ENCODE measurements at regions not wholly inside any gene's neighbourhood (a gene's known extent, or its start where the extent isn't known, plus 50 kb on each side); places are given as distances from the start of the nearest gene placed in this dataset.

DNA sequence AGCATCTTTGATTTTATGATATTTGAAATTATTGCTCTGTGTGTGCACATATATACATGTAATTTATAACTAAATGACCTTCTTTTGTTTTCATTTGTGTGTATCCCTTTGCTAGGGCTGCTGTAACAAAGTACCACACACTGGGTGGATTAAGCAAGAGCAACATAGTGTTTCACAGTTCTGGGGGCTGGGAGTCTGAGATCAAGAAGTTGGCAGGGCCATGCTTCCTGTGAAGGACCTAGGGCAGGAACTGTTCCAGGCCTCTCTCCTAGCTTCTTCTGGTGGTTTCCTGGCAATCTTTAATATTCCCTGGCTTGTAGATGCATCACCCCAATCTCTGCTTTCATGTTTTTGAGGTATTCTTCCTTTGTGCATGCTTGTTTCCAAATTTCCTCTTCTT is 1043.9 kb downstream of the TSN start:
- peaks cover 7% of the 10 kb centered on the region for H3K36me3 Mint-ChIP-seq
- no peaks in the 10 kb centered on the region for H3K9me3 ChIP-seq (ENCODE audit: control insufficient read depth, insufficient read depth, low read length)
- DNase-seq (no peak), ATAC-seq (no peak)
- TF ChIP-seq, protein P1, sequence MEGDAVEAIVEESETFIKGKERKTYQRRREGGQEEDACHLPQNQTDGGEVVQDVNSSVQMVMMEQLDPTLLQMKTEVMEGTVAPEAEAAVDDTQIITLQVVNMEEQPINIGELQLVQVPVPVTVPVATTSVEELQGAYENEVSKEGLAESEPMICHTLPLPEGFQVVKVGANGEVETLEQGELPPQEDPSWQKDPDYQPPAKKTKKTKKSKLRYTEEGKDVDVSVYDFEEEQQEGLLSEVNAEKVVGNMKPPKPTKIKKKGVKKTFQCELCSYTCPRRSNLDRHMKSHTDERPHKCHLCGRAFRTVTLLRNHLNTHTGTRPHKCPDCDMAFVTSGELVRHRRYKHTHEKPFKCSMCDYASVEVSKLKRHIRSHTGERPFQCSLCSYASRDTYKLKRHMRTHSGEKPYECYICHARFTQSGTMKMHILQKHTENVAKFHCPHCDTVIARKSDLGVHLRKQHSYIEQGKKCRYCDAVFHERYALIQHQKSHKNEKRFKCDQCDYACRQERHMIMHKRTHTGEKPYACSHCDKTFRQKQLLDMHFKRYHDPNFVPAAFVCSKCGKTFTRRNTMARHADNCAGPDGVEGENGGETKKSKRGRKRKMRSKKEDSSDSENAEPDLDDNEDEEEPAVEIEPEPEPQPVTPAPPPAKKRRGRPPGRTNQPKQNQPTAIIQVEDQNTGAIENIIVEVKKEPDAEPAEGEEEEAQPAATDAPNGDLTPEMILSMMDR (IDR thresholded peaks at IDR 0.05), result no peak
- H3K4me3 ChIP-seq (ENCODE audit: low read length), result no peak overlapping the region
- no peak overlapping the region for H3K27ac Mint-ChIP-seq
- no peaks in the 10 kb centered on the region for H3K27me3 ChIP-seq (ENCODE audit: control insufficient read depth, insufficient read depth, low read length)
- intact Hi-C loops (cut with micrococcal nuclease), result no loop called here
- peaks cover 9% of the 10 kb centered on the region in 2 donors for H3K9me3 Mint-ChIP-seq
- no peaks in the 10 kb centered on the region for H3K27me3 Mint-ChIP-seq (ENCODE audit: low read depth in 2 of 2)
- H3K27ac ChIP-seq (ENCODE audit: low read length), result no peak overlapping the region
- no peaks in the 10 kb centered on the region for H3K36me3 ChIP-seq (ENCODE audit: control insufficient read depth, insufficient read depth, low read length)
- no peaks in the 10 kb centered on the region for H3K4me1 ChIP-seq (ENCODE audit: control insufficient read depth, insufficient read depth, low read length)
- H3K4me1 Mint-ChIP-seq, result no peaks in the 10 kb centered on the region
- H3K4me3 Mint-ChIP-seq, result no peak overlapping the region

DNA sequence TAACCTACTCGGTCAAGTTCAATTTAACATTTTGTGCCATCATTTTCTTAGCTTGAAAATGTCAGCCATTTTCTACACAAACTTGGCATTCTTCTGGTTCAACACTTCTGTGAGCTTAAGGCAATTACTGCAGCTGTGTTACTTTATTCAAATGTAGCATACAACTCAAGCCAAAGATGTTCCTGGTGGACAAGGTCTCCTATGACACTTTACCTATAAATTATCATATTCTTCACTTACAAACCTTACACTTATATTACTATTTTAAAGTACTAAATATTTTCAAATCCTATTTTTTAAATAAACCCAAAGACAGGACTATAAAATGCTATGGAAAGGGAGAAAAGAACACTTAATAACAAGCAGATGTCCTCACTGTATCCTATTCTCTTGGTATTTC is 1045.3 kb downstream of the TSN start:
- Mint-ChIP-seq H3K36me3 (peaks cover 7% of the 10 kb centered on the region), H3K9me3 (peaks cover 6 to 10% of the 10 kb centered on the region in 2 donors), H3K4me3 (no peak overlapping the region), H3K27ac (no peak overlapping the region), H3K27me3 (ENCODE audit: low read depth in 2 of 2) (no peaks in the 10 kb centered on the region), H3K4me1 (no peaks in the 10 kb centered on the region)
- DNase-seq (no peak), ATAC-seq (no peak)
- Histone ChIP-seq H3K27me3 (ENCODE audit: control insufficient read depth, insufficient read depth, low read length) (no peaks in the 10 kb centered on the region), H3K27ac (ENCODE audit: low read length) (no peak overlapping the region), H3K4me3 (ENCODE audit: low read length) (no peak overlapping the region), H3K4me1 (ENCODE audit: control insufficient read depth, insufficient read depth, low read length) (no peaks in the 10 kb centered on the region), H3K36me3 (ENCODE audit: control insufficient read depth, insufficient read depth, low read length) (no peaks in the 10 kb centered on the region), H3K9me3 (ENCODE audit: control insufficient read depth, insufficient read depth, low read length) (no peaks in the 10 kb centered on the region)
- 92% methylated on average over 1 of the region's 1 CpG for WGBS (ENCODE audit: insufficient coverage)
- intact Hi-C loops (cut with micrococcal nuclease), result no loop called here
- TF ChIP-seq, protein P1 (IDR thresholded peaks at IDR 0.05), result no peak

- Histone ChIP-seq H3K27me3 (ENCODE audit: control insufficient read depth, insufficient read depth, low read length) (no peaks in the 10 kb centered on the region), H3K9me3 (ENCODE audit: control insufficient read depth, insufficient read depth, low read length) (peaks cover 8% of the 10 kb centered on the region), H3K4me3 (ENCODE audit: low read length) (no peak overlapping the region), H3K27ac (ENCODE audit: low read length) (no peak overlapping the region), H3K36me3 (ENCODE audit: control insufficient read depth, insufficient read depth, low read length) (no peaks in the 10 kb centered on the region), H3K4me1 (ENCODE audit: control insufficient read depth, insufficient read depth, low read length) (no peaks in the 10 kb centered on the region)
- Mint-ChIP-seq H3K27ac (no peak overlapping the region), H3K4me3 (no peak overlapping the region), H3K36me3 (peaks cover 11% of the 10 kb centered on the region), H3K9me3 (peaks cover 11 to 14% of the 10 kb centered on the region in 2 donors), H3K4me1 (no peaks in the 10 kb centered on the region), H3K27me3 (ENCODE audit: low read depth in 2 of 2) (no peaks in the 10 kb centered on the region)
- TF ChIP-seq, protein P1 (IDR thresholded peaks at IDR 0.05), result no peak
- ATAC-seq (no peak), DNase-seq (no peak)
- intact Hi-C loops (cut with micrococcal nuclease), result no loop called here
- WGBS (ENCODE audit: insufficient coverage), result 79% methylated on average over 4 of the region's 4 CpGs
Observed at GRCh38 chr2:122804494-122804893, 1049.0 kb downstream of the TSN start.

- intact Hi-C loops (cut with micrococcal nuclease), result no loop called here
- no peak overlapping the region for H3K4me3 ChIP-seq (ENCODE audit: low read length)
- H3K27ac ChIP-seq (ENCODE audit: low read length), result no peak overlapping the region
- peaks cover 8% of the 10 kb centered on the region for H3K9me3 ChIP-seq (ENCODE audit: control insufficient read depth, insufficient read depth, low read length)
- DNase-seq (no peak), ATAC-seq (no peak)
- no CpG with 5 or more reads among the region's 3 CpGs for WGBS (ENCODE audit: insufficient coverage)
- no peaks in the 10 kb centered on the region for H3K27me3 ChIP-seq (ENCODE audit: control insufficient read depth, insufficient read depth, low read length)
- peaks cover 11 to 14% of the 10 kb centered on the region in 2 donors for H3K9me3 Mint-ChIP-seq
- no peaks in the 10 kb centered on the region for H3K4me1 Mint-ChIP-seq
- no peaks in the 10 kb centered on the region for H3K36me3 ChIP-seq (ENCODE audit: control insufficient read depth, insufficient read depth, low read length)
- TF ChIP-seq, protein P1 (IDR thresholded peaks at IDR 0.05), result no peak
- no peak overlapping the region for H3K27ac Mint-ChIP-seq
- no peaks in the 10 kb centered on the region for H3K4me1 ChIP-seq (ENCODE audit: control insufficient read depth, insufficient read depth, low read length)
- H3K36me3 Mint-ChIP-seq, result peaks cover 12% of the 10 kb centered on the region
- no peak overlapping the region for H3K4me3 Mint-ChIP-seq
- no peaks in the 10 kb centered on the region for H3K27me3 Mint-ChIP-seq (ENCODE audit: low read depth in 2 of 2)
Observed at GRCh38 chr2:122805346-122805745, 1049.9 kb downstream of the TSN start.

Measured in natural killer cell (primary cell).